HepG2 (cell line): ENCODE measurements at regions not wholly inside any gene's neighbourhood (a gene's known extent, or its start where the extent isn't known, plus 50 kb on each side); places are given as distances from the start of the nearest gene placed in this dataset.

Source experiments
- ATAC-seq: fragments of 200-7000 bp; cut with Tn5 transposase; 3 replicates; pipeline ENCODE4 v1.9.1; 2020; ENCODE audit warnings: mild to moderate bottlenecking, moderate library complexity
- BruUV-seq: library from RNA; stranded (reverse); fragments of 400-500 nt; replicated peaks from 2 replicates; lab custom pipeline; 2021; lab: Mats Ljungman, UMichigan
- CTCF ChIA-PET: fragments of 300-600 bp; formaldehyde crosslinking; extraction: SDS; loops from one replicate; lab custom pipeline; 2021; ENCODE audit warnings: low total read pairs, inconsistent platforms, low intra/inter-chr PET ratio; lab: Yijun Ruan, JAX
- POLR2A ChIA-PET: fragments of 350-600 bp; sonication (Branson Sonifier 250); formaldehyde crosslinking; loops from one replicate; lab custom pipeline; 2020; ENCODE audit warnings: antibody characterized with exemption, inconsistent platforms; lab: Yijun Ruan, JAX
- DNase-seq: peaks from one replicate; pipeline ENCODE4 v3.0.0-alpha.2; 2015; ENCODE audit warnings: low spot score
- FAIRE-seq: peaks from 3 replicates; lab custom pipeline; 2011; peaks lifted over from hg19 to GRCh38; lab: Jason Lieb, UNC
- H2AFZ ChIP-seq: one replicate; pipeline ENCODE4 v1.6.1; 2011; ENCODE audit warnings: low read length, inconsistent platforms
- H3K27ac ChIP-seq: fragments of 300-600 bp; 3 replicates; pipeline ENCODE4 v1.8.0; 2011; ENCODE audit warnings: mixed run types, mild to moderate bottlenecking, mixed read lengths, low read length, inconsistent platforms; ENCODE audit not compliant: insufficient read depth; ENCODE audit errors: extremely low read length
- H3K27me3 ChIP-seq, 2 experiments: fragments of 200-600 bp in 1 of 2; 2 replicates in 1 of 2; 3 replicates in 1 of 2; pipeline versions ENCODE4 v1.6.0 to v1.8.0; 2011; ENCODE audit warnings: low read length in 2 of 2, mild to moderate bottlenecking in 2 of 2, moderate library complexity in 2 of 2, inconsistent platforms in 1 of 2; ENCODE audit not compliant: insufficient read depth in 2 of 2, control insufficient read depth in 1 of 2
- H3K36me3 ChIP-seq, 2 experiments: fragments of 200-600 bp in 1 of 2; replicated peaks in 1 of 2; 2 replicates in 1 of 2; 3 replicates in 1 of 2; pipeline versions ENCODE4 v1.5.1 to v1.8.0; 2011; ENCODE audit warnings: low read length in 2 of 2, inconsistent platforms in 1 of 2; ENCODE audit not compliant: insufficient read depth in 2 of 2, control insufficient read depth in 1 of 2
- H3K4me1 ChIP-seq: 2 replicates; pipeline ENCODE4 v1.5.1; 2012; ENCODE audit warnings: low read length, inconsistent platforms; ENCODE audit not compliant: insufficient read depth
- H3K4me2 ChIP-seq: 2 replicates; pipeline ENCODE4 v1.6.0; 2011; ENCODE audit warnings: low read depth, low read length, inconsistent platforms
- H3K4me3 ChIP-seq, 3 experiments: fragments of 200-600 bp in 1 of 3; sonication (generic), shearing (Covaris generic) in 1 of 3; replicated peaks in 1 of 3; 2 replicates each; pipeline ENCODE4 v1.5.1; 2011 to 2016; ENCODE audit warnings: low read length in 3 of 3, inconsistent platforms in 2 of 3, low read depth in 2 of 3, mild to moderate bottlenecking in 2 of 3, control low read depth in 1 of 3, mixed read lengths in 1 of 3; ENCODE audit not compliant: insufficient read depth in 1 of 3
- H3K79me2 ChIP-seq: one replicate; pipeline ENCODE4 v1.6.1; 2011; ENCODE audit warnings: low read length, inconsistent platforms; ENCODE audit not compliant: insufficient read depth
- H3K9ac ChIP-seq: 2 replicates; pipeline ENCODE4 v1.6.0; 2011; ENCODE audit warnings: mild to moderate bottlenecking, low read depth, low read length, inconsistent platforms; ENCODE audit not compliant: insufficient read depth
- H3K9me3 ChIP-seq: 2 replicates; pipeline ENCODE4 v1.5.1; 2012; ENCODE audit warnings: mild to moderate bottlenecking, low read length
- H4K20me1 ChIP-seq: 2 replicates; pipeline ENCODE4 v1.6.0; 2011; ENCODE audit warnings: inconsistent platforms, mild to moderate bottlenecking, low read length, moderate library complexity; ENCODE audit not compliant: insufficient read depth
- BCL6 ChIP-seq: IDR thresholded peaks from 2 replicates; pipeline ENCODE4 v1.6.1; 2016; ENCODE audit warnings: missing genetic modification reagents, missing compliant biosample characterization
- HNRNPL ChIP-seq: fragments of 200-400 bp; formaldehyde crosslinking; IDR thresholded peaks from 2 replicates; pipeline ENCODE4 v1.6.1; 2017; ENCODE audit warnings: mild to moderate bottlenecking, low read depth, low read length
- KLF13 ChIP-seq: sonication (generic); formaldehyde crosslinking; IDR thresholded peaks from 2 replicates; pipeline ENCODE4 v1.4.0; 2020; ENCODE audit warnings: mild to moderate bottlenecking, missing genetic modification reagents
- MZF1 ChIP-seq: sonication (generic); formaldehyde crosslinking; IDR thresholded peaks from 2 replicates; pipeline ENCODE4 v1.8.1; 2023; ENCODE audit warnings: mild to moderate bottlenecking, missing genetic modification reagents, borderline replicate concordance
- NKX3-1 ChIP-seq: sonication (generic); formaldehyde crosslinking; IDR thresholded peaks from 2 replicates; pipeline ENCODE4 v1.5.0; 2020; ENCODE audit warnings: missing genetic modification reagents
- NONO ChIP-seq, 2 experiments: fragments of 450-650 bp in 1 of 2; sonication (generic) in 1 of 2; formaldehyde crosslinking in 1 of 2; IDR thresholded peaks in 1 of 2; conservative IDR thresholded peaks in 1 of 2; 2 replicates each; pipeline versions ENCODE4 v1.6.1 to v1.8.0; 2017 to 2022; ENCODE audit warnings: mild to moderate bottlenecking in 1 of 2, missing genetic modification reagents in 1 of 2, moderate library complexity in 1 of 2
- RFX5 ChIP-seq: IDR thresholded peaks from 2 replicates; pipeline ENCODE4 v1.6.1; 2011; ENCODE audit warnings: low read depth, low read length, improper control_type of control experiment
- ZFP41 ChIP-seq: sonication (generic); formaldehyde crosslinking; IDR thresholded peaks from 2 replicates; pipeline ENCODE4 v1.4.0; 2020; ENCODE audit warnings: mild to moderate bottlenecking, missing genetic modification reagents, borderline replicate concordance
- ZNF138 ChIP-seq: sonication (generic); formaldehyde crosslinking; IDR thresholded peaks from 2 replicates; pipeline ENCODE4 v1.5.0; 2020; ENCODE audit warnings: mild to moderate bottlenecking, low read depth, missing genetic modification reagents
- ZNF773 ChIP-seq: sonication (generic); formaldehyde crosslinking; IDR thresholded peaks from 2 replicates; pipeline ENCODE4 v1.4.0; 2020; ENCODE audit warnings: missing genetic modification reagents, borderline replicate concordance
- WGBS: methylation state at CpG from one replicate; pipeline ENCODE4 v1.1.6; 2017; ENCODE audit warnings: low lambda C conversion rate; 5-methylcytosine and 5-hydroxymethylcytosine counted together
- in situ Hi-C: cut with HindIII; loops from 2 replicates; pipeline ENCODE4 v1.10.0; 2017; ENCODE audit warnings: low pct_unique_long_range_greater_than_20kb; ENCODE audit not compliant: extremely low pct_ligation_motif_present
- intact Hi-C: fragments of 100-400 bp; cut with micrococcal nuclease; formaldehyde crosslinking; loops from one replicate; pipeline ENCODE4 v1.10.0; 2022; ENCODE audit not compliant: unreplicated experiment
- TF ChIP-seq, protein P1 (sequence below): sonication (generic); formaldehyde crosslinking; IDR thresholded peaks from 2 replicates; pipeline ENCODE4 v1.8.0; 2023; ENCODE audit warnings: mild to moderate bottlenecking, missing genetic modification reagents
- TF ChIP-seq, protein P2 (sequence below): sonication (generic); formaldehyde crosslinking; IDR thresholded peaks from 2 replicates; pipeline ENCODE4 v1.4.0; 2020; ENCODE audit warnings: missing genetic modification reagents
- TF ChIP-seq, protein P3 (sequence below): sonication (generic); formaldehyde crosslinking; IDR thresholded peaks from 2 replicates; pipeline ENCODE4 v1.4.0; 2020; ENCODE audit warnings: missing genetic modification reagents

DNA sequence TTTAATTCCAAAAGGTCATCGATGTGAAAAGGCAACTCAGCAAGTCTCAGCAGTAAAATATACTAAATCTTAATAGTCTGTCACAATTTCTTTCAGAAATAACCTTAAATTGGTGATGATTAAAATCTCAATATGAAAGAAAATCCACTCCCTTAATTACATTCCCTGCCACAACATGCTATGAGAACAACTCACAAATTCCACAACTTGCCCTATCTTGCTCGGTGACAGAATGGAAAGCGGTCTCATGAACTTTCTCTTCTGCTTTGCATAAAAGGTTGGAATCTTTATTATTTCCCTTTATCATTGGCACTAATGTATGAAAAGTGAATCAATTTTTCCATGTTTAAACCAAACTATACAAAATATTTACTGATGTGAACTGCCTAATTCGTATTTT, 380.8 kb downstream of the TMA16 start (continued):
- TF ChIP-seq, protein P1, sequence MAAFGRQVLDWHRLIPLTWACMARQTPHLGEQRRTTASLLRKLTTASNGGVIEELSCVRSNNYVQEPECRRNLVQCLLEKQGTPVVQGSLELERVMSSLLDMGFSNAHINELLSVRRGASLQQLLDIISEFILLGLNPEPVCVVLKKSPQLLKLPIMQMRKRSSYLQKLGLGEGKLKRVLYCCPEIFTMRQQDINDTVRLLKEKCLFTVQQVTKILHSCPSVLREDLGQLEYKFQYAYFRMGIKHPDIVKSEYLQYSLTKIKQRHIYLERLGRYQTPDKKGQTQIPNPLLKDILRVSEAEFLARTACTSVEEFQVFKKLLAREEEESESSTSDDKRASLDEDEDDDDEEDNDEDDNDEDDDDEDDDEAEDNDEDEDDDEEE (CRISPR knock-in tag) = no peak
- TF ChIP-seq BCL6 = no peak
- TF ChIP-seq ZFP41 = no peak
- TF ChIP-seq KLF13 = no peak

DNA sequence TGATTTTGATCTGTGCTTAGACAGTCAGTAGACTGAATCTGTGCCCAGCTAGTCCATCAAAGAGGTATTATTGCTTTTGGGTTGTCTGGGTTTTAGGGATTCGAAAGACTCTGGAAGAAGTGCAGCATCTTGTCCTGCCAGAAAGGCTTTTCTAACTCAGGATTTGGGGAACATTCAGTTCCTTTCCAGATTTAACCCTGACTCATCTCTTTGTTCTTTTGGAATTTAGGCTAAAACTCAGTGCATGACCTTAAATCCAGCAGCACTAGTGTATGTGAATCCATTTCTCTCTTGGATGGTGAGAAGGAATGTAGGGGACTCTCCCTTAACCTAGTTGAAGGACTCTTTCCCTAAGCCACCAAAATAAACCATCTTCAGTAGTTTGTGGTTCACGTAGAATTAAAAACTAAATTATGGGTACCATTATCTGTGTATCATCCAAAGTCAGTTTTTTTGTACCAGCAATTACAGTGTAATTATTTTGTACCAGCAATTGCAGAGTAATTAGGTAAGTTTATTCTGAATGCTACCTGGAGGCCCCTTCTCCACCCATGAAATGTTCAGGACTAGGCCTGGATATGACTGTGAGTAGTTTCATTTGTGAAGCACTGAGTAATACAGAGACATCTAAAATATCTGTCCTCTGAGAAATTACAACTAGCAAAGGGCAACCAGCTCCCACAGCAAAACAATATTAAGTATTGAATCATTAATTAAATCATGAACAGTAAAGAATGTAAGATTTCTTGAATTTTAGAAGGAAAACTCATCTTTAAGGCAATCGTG, 384.0 kb downstream of the TMA16 start:
- intact Hi-C loops = no loop called here
- TF ChIP-seq NKX3-1 (no peak), RFX5 (no peak), ZNF773 (CRISPR knock-in tag) (no peak), MZF1 (CRISPR knock-in tag) (no peak), NONO (IDR thresholded peaks at IDR 0.05) (no peak), NONO (CRISPR knock-in tag; conservative IDR thresholded peaks at IDR 0.05) (no peak), ZNF138 (CRISPR knock-in tag) (no peak), HNRNPL (no peak)
- TF ChIP-seq, protein P2, sequence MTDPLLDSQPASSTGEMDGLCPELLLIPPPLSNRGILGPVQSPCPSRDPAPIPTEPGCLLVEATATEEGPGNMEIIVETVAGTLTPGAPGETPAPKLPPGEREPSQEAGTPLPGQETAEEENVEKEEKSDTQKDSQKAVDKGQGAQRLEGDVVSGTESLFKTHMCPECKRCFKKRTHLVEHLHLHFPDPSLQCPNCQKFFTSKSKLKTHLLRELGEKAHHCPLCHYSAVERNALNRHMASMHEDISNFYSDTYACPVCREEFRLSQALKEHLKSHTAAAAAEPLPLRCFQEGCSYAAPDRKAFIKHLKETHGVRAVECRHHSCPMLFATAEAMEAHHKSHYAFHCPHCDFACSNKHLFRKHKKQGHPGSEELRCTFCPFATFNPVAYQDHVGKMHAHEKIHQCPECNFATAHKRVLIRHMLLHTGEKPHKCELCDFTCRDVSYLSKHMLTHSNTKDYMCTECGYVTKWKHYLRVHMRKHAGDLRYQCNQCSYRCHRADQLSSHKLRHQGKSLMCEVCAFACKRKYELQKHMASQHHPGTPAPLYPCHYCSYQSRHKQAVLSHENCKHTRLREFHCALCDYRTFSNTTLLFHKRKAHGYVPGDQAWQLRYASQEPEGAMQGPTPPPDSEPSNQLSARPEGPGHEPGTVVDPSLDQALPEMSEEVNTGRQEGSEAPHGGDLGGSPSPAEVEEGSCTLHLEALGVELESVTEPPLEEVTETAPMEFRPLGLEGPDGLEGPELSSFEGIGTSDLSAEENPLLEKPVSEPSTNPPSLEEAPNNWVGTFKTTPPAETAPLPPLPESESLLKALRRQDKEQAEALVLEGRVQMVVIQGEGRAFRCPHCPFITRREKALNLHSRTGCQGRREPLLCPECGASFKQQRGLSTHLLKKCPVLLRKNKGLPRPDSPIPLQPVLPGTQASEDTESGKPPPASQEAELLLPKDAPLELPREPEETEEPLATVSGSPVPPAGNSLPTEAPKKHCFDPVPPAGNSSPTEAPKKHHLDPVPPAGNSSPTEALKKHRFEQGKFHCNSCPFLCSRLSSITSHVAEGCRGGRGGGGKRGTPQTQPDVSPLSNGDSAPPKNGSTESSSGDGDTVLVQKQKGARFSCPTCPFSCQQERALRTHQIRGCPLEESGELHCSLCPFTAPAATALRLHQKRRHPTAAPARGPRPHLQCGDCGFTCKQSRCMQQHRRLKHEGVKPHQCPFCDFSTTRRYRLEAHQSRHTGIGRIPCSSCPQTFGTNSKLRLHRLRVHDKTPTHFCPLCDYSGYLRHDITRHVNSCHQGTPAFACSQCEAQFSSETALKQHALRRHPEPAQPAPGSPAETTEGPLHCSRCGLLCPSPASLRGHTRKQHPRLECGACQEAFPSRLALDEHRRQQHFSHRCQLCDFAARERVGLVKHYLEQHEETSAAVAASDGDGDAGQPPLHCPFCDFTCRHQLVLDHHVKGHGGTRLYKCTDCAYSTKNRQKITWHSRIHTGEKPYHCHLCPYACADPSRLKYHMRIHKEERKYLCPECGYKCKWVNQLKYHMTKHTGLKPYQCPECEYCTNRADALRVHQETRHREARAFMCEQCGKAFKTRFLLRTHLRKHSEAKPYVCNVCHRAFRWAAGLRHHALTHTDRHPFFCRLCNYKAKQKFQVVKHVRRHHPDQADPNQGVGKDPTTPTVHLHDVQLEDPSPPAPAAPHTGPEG = no peak
- TF ChIP-seq, protein P3, sequence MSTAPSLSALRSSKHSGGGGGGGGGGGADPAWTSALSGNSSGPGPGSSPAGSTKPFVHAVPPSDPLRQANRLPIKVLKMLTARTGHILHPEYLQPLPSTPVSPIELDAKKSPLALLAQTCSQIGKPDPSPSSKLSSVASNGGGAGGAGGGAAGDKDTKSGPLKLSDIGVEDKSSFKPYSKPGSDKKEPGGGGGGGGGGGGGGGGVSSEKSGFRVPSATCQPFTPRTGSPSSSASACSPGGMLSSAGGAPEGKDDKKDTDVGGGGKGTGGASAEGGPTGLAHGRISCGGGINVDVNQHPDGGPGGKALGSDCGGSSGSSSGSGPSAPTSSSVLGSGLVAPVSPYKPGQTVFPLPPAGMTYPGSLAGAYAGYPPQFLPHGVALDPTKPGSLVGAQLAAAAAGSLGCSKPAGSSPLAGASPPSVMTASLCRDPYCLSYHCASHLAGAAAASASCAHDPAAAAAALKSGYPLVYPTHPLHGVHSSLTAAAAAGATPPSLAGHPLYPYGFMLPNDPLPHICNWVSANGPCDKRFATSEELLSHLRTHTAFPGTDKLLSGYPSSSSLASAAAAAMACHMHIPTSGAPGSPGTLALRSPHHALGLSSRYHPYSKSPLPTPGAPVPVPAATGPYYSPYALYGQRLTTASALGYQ (CRISPR knock-in tag) = no peak

More for the DNA sequence above, 384.0 kb downstream of the TMA16 start:
- DNase-seq = no peak
- no peak overlapping the region for H2AFZ ChIP-seq
- H3K36me3 ChIP-seq = no peaks in the 10 kb centered on the region
- no peak overlapping the region for H3K4me3 ChIP-seq
- H3K4me1 ChIP-seq = no peaks in the 10 kb centered on the region
- no peaks in the 10 kb centered on the region for H4K20me1 ChIP-seq
- BruUV-seq = no TSS peak
- H3K79me2 ChIP-seq = no peaks in the 10 kb centered on the region
- CTCF ChIA-PET = no interaction called here
- H3K9ac ChIP-seq = no peak overlapping the region
- POLR2A ChIA-PET = no interaction called here
- no peak for ATAC-seq
- FAIRE-seq = no peak
- H3K27ac ChIP-seq = no peak overlapping the region
- in situ Hi-C loops = no loop called here
- H3K9me3 ChIP-seq = no peaks in the 10 kb centered on the region
- H3K4me2 ChIP-seq = no peak overlapping the region
- 2% methylated on average over 3 of the region's 3 CpGs for WGBS
- H3K27me3 ChIP-seq = no peaks in the 10 kb centered on the region; a peak in 1 of 5 replicates
